ENCODE measurements at regions not wholly inside any gene's neighbourhood (a gene's known extent, or its start where the extent isn't known, plus 50 kb on each side); places are given as distances from the start of the nearest gene placed in this dataset.
A peak's percentile ranks its signal among the peaks of the same experiment; 100 is the strongest.
"Not testable (repeated sequence)": the region's sequence is repeated elsewhere in the genome, so short reads cannot be mapped to it uniquely, and the experiment has no call there.

DNA sequence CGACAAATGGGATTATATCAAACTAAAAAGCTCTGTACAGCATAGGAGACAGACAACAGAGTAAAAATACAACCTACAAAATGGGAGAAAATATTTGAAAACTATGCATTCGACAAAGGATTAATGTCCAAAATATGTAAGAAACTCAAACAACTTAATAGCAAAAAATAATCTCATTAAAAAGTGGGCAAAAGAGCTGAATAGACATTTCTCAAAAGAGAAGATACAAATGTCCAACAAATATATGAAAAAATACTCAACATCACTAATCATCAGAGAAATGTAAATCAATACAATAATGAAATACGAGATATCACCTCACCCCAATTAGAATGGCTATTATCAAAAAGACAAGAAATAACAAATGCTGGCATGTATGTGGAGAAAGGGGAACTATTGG, 272.9 kb downstream of the KLHL13 start:
- TF ChIP-seq, protein P1, sequence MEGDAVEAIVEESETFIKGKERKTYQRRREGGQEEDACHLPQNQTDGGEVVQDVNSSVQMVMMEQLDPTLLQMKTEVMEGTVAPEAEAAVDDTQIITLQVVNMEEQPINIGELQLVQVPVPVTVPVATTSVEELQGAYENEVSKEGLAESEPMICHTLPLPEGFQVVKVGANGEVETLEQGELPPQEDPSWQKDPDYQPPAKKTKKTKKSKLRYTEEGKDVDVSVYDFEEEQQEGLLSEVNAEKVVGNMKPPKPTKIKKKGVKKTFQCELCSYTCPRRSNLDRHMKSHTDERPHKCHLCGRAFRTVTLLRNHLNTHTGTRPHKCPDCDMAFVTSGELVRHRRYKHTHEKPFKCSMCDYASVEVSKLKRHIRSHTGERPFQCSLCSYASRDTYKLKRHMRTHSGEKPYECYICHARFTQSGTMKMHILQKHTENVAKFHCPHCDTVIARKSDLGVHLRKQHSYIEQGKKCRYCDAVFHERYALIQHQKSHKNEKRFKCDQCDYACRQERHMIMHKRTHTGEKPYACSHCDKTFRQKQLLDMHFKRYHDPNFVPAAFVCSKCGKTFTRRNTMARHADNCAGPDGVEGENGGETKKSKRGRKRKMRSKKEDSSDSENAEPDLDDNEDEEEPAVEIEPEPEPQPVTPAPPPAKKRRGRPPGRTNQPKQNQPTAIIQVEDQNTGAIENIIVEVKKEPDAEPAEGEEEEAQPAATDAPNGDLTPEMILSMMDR (IDR thresholded peaks at IDR 0.05; ENCODE audit: low read depth, low read length): no peak
- no peak for DNase-seq
- H3K4me1 ChIP-seq: no peaks in the 10 kb centered on the region

DNA sequence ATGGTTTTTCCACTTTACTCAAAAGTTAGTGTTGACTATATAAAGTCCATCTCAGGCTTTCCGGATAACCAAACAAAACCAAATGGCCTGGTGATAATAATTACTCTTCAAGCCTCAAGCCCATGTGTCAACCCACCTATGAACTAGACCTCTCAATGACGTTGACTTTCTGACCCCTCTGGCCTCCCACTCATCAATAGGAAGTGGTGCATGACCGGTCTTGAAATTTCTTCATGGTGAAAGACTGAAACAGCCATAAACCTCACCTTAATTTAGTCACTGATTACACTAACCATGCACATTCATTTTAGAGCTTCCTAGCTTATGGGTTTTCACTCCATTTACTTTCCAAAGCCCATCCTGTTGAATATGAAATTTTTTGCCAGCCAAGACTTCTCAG, 276.0 kb downstream of the KLHL13 start:
- no peak overlapping the region for H3K4me3 ChIP-seq (ENCODE audit: low read depth, low read length)
- H3K9me3 ChIP-seq: no peaks in the 10 kb centered on the region
- no peaks in the 10 kb centered on the region for H3K36me3 ChIP-seq
- DNase-seq: no peak
- H3K27me3 ChIP-seq: no peaks in the 10 kb centered on the region
- H3K4me1 ChIP-seq: no peaks in the 10 kb centered on the region
- TF ChIP-seq, protein P1 (IDR thresholded peaks at IDR 0.05; ENCODE audit: low read depth, low read length): no peak

More for the DNA sequence above, 272.9 kb downstream of the KLHL13 start:
- Histone ChIP-seq H3K9me3 (no peaks in the 10 kb centered on the region), H3K36me3 (no peaks in the 10 kb centered on the region), H3K4me3 (ENCODE audit: low read depth, low read length) (no peak overlapping the region), H3K27me3 (no peaks in the 10 kb centered on the region)

- Histone ChIP-seq H3K4me3 (ENCODE audit: low read depth, low read length) (no peak overlapping the region), H3K27me3 (no peaks in the 10 kb centered on the region), H3K36me3 (no peaks in the 10 kb centered on the region), H3K9me3 (no peaks in the 10 kb centered on the region), H3K4me1 (no peaks in the 10 kb centered on the region)
- TF ChIP-seq, protein P1 (IDR thresholded peaks at IDR 0.05; ENCODE audit: low read depth, low read length): peak; percentile 47
- DNase-seq: peak; percentile 20
Observed at GRCh38 chrX:117839544-117839943, 277.1 kb downstream of the KLHL13 start.

DNA sequence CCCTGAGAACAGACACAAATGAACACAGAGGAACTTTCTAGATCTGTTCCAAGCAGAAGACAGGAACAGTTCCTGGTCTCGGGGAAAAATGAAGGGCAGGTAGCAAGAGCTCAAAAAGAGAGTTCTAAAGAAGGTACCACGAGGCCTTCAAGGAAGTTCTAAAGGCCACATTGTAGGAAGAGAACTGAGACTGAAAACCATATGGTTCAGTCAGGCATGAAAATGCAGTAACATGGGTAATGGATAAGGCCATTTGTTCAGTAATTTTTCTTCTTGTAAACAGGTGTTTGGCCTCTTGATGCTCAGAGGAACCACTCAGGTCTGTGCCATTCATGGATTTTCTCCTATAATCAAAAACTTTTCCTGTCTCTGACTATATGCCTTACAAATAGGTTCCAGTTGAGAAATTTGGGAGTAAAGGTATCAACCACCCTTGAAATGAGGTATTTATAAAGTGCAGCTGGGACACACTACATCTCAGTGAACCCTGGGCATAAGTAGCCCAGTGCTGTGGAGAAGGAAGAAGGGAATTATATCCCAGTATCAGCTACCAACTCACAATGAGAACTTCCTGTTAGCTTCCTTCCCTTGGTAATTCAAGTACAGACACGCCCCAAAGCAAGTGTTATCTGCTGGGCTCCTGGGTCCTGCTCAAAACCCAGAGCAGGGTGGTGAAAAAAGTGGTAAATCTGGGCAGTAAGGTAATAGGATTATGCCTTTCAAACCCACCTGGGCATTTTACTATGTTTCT, 277.9 kb downstream of the KLHL13 start:
- TF ChIP-seq, protein P1 (IDR thresholded peaks at IDR 0.05; ENCODE audit: low read depth, low read length): no peak
- Histone ChIP-seq H3K4me3 (ENCODE audit: low read depth, low read length) (no peak overlapping the region), H3K4me1 (no peaks in the 10 kb centered on the region), H3K9me3 (no peaks in the 10 kb centered on the region), H3K27me3 (no peaks in the 10 kb centered on the region), H3K36me3 (no peaks in the 10 kb centered on the region)
- DNase-seq: no peak

DNA sequence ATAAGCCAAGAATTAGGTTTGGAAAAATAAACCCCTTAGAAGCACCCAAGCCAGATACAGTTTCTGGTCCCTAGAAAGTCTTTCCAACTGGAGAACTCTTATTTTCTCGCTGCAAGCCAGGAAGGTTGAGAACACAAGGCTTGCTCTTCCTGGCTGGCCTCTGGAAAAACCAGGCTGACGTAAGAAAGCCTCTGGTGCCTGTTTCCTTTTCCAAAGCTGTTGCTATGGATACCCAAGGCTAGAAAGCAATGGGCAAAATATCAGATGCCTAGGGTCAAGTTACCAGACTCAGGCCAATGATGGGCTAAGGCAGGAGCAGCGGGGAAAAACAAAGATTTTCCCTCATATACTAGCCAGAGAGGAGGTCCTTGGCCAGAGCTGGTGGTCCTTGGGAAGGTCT, 281.6 kb downstream of the KLHL13 start:
- H3K27me3 ChIP-seq: no peaks in the 10 kb centered on the region
- TF ChIP-seq, protein P1 (IDR thresholded peaks at IDR 0.05; ENCODE audit: low read depth, low read length): no peak
- no peak overlapping the region for H3K4me3 ChIP-seq (ENCODE audit: low read depth, low read length)
- H3K36me3 ChIP-seq: no peaks in the 10 kb centered on the region
- no peaks in the 10 kb centered on the region for H3K9me3 ChIP-seq
- no peaks in the 10 kb centered on the region for H3K4me1 ChIP-seq
- DNase-seq: peak; percentile 3

DNA sequence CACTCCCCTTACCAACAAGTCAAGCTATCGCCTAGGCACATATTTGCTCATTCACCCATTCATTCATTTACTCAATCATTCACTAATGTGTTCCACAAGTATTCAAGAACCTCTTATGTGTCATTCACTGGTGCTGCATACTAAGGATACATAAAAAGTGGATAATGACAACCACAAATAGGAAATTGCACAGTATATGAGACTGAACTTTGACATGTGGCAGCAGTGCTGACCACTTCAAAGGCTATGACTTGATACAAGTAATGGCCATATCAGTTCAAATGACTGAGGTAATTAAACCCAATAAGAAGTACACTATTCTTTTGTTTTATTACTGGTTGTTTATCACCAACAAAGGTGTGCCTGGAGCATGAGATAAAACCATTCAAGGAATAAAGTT, 282.5 kb downstream of the KLHL13 start:
- Histone ChIP-seq H3K4me1 (no peaks in the 10 kb centered on the region), H3K27me3 (no peaks in the 10 kb centered on the region), H3K4me3 (ENCODE audit: low read depth, low read length) (no peak overlapping the region), H3K9me3 (no peaks in the 10 kb centered on the region), H3K36me3 (no peaks in the 10 kb centered on the region)
- TF ChIP-seq, protein P1 (IDR thresholded peaks at IDR 0.05; ENCODE audit: low read depth, low read length): no peak
- no peak for DNase-seq

GRCh38 chrX:117821472-117821871, 295.1 kb downstream of the KLHL13 start:
- not testable (repeated sequence) for H3K9me3 ChIP-seq; H3K4me3 ChIP-seq (ENCODE audit: low read depth, low read length); H3K4me1 ChIP-seq; DNase-seq; H3K36me3 ChIP-seq; H3K27me3 ChIP-seq

Measured in BE2C (cell line).